Activated naive CD4-positive, alpha-beta T cell treated with anti-CD3 and anti-CD28 coated beads, Interleukin-2, amount 50 U/mL, for 16 hours (primary cell): ENCODE measurements at regions not wholly inside any gene's neighbourhood (a gene's known extent, or its start where the extent isn't known, plus 50 kb on each side); places are given as distances from the start of the nearest gene placed in this dataset.

ENCODE experiments used
- DNase-seq: peaks from one replicate; pipeline ENCODE4 v3.0.0-alpha.2; 2020

- no peak for DNase-seq
These were observed 151.1 kb downstream of the GLI2 start for GRCh38 chr2:120886534-120887319.

GRCh38 chr2:120887320-120887697 lies 151.6 kb downstream of the GLI2 start:
- DNase-seq: no peak

DNA sequence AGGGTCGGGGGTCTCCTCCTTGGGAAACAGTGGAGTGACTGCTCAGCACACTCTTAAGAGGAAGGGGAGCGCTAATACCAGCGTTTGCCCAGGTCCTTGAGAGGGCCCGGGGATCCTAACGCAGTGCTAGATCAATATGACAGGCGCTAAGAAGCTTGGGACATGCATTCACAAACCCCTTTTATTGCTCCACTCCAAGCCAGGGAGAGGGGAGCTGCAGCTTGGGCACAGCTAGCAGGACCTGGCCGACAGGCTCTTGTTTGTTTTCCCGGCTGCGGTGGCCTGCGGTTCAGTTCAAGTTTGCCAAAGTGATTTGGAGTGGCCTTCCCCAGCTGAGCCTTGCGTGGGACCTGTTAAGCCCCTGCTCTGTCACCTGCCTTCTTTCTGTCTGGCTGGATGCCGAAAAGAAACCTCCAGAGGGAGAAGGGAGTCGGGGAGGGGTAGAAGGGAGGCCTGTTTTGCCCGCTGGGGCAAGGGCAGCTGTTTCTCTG lies 152.1 kb downstream of the GLI2 start:
- no peak for DNase-seq

GRCh38 chr2:120888851-120889250 lies 153.2 kb downstream of the GLI2 start:
- no peak for DNase-seq

- no peak for DNase-seq
These were observed 154.3 kb downstream of the GLI2 start for GRCh38 chr2:120889936-120890335.

- DNase-seq: no peak
These were observed 155.1 kb downstream of the GLI2 start for GRCh38 chr2:120890566-120891360.

DNA sequence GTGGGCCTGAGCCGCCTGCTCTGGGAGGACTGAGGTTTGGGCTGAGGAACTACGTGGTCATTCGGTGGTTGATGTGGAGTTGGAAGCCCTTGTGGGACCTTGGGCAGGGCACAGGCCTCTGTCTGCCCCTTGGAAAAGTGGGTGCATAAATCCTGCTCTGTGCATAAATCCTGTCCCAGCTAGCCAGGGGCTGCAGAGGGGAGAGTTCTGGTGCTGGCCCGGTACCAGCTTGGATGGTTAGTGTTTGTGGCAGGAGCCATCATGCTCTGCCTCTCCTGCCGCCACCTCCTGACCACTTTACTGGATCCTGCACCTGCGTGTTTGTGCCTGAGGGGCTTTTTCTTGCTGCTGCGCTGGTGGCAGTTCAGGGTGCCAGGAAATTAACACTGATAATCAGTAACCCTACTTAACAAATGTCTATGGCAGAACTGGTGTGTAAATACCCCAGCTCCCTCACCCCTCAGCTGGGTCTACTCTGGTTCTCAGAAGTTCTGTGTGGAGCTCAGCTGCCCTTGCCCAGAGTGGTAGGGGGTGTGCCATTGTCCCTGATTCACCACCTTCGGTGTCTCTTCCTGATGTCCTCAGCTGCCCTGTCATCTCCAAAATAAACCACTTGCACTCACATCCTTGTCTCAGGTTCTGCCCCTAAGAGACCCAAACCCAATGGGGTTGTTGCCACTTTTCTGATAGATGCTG lies 156.8 kb downstream of the GLI2 start:
- DNase-seq: no peak

- DNase-seq: no peak
These were observed 157.4 kb downstream of the GLI2 start for GRCh38 chr2:120892967-120893667.

GRCh38 chr2:120893811-120894584 lies 158.3 kb downstream of the GLI2 start:
- no peak for DNase-seq

DNA sequence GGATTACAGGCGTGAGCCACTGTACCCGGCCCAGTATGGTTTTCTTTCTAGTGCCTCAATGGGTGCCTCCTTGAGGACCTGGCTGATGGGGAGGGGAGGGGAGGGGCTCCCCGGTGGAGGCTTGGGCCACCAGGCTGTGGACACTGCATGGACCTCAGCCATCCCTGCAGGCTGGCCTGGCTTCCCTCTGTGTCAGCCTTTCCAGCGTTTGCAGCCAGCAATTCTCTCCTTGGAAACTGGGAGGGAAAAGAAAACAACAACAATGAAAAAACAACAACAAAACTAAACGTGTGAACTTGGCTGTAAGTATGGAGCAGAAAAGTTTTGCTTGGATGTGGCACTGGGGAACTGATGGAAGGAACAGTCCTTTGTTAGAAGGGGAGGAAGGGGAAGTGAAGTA lies 159.3 kb downstream of the GLI2 start:
- DNase-seq: no peak

DNA sequence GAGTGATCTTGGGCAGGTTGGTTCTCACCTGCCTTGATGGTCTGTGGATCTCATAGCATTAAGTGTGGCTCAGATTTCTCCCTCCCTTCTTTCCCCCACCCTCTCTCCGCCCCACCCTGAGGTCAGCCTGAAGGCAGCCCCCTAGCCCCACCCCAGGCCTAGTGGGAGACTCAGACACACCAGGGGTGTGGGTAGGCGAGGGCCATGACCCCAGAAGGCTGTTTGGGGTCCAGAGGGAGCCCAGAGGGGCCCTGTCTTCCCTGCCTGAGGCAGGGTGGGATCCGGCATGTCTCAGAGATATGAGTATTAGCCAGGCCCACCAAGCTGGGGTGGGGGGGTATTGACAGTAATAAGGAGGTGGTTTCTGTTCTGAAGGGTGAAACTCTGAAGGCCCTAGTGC lies 160.5 kb downstream of the GLI2 start:
- DNase-seq: no peak

DNA sequence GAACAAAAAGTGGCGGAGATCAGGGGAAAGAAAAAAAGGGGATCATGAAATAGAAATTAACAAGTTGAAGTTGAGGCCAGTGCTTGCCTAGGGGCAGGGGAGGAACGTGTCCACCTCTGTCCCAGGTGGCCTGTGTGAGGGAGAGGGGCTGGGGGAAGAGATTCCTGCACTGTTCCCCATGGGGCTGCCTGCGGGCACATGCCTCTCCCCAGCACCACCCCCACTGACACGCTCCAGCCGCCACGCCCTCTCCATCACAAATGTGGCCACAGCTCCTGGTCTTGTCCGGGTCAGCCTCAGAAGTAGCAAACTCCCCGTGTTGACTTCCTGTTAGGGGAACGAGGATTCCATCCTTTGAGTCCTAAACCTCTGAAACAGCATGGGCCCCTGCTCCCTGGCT lies 161.2 kb downstream of the GLI2 start:
- no peak for DNase-seq

GRCh38 chr2:120897399-120897798 lies 161.7 kb downstream of the GLI2 start:
- no peak for DNase-seq

DNA sequence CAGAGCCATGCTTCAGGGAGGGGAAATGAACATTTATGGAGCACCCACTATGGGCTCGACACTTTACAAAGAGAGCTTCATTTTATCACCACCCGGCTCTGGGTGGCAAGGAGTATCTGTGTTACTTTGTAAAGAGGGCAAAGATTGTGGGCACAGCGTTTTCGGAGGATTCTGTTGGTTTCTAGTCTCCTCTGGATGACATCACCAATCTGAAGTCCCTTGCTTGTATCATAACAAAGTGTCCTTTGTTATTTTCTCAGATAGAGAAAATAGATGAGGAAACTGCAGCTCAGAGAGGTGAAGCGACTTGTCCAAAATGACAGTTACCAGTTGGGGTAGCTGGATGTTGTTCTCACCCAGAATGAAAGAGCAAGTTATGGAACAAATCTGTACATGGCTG lies 162.8 kb downstream of the GLI2 start:
- no peak for DNase-seq

- no peak for DNase-seq
These were observed 163.5 kb downstream of the GLI2 start for GRCh38 chr2:120898961-120899750.

GRCh38 chr2:120899771-120900170 lies 164.1 kb downstream of the GLI2 start:
- DNase-seq: no peak

- DNase-seq: no peak
These were observed 165.5 kb downstream of the GLI2 start for GRCh38 chr2:120901201-120901600.

GRCh38 chr2:120902592-120902991 lies 166.9 kb downstream of the GLI2 start:
- no peak for DNase-seq

DNA sequence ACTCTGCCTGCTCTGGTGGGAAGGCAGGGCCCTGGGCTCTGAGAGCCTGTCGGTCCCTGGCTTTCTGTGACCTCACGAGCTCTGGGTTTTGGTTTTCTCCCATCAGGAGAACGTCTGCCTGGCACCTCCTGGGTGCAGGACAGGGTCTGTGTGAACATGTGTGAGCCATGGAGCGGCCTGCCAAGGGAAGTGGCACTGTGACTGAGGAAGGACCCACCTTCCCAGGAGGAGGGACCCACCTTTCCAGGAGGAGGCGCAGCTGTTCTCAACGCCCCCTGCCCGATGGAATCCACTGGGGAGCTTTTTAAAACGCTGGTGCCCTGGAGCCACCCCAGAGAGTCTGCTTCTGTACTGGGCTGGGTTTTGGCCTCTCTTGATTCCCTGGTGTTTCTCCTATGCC lies 168.7 kb downstream of the GLI2 start:
- no peak for DNase-seq

DNA sequence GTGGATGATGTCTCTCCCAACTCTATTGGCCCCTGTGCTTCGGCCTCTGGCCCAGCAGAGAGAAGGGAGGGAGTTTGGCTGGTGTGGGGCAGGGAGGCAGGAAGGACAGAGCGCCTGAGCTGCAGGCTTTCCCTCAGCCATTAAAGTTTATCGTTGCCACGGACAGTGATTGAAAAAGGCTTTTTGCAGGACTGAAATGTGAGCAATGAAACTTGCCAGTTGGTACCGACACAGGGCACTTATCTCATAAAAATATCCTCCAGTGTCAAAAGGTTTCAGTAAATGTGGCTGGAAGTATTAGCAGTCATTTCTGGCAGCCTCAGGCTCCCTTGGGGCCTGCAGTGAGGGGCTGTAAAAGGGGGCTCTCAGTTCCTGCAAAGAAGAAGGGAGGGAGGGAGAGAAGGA lies 169.2 kb downstream of the GLI2 start:
- DNase-seq: no peak

GRCh38 chr2:120905298-120905697 lies 169.6 kb downstream of the GLI2 start:
- no peak for DNase-seq
